PFSK-1 (cell line): ENCODE measurements at regions not wholly inside any gene's neighbourhood (a gene's known extent, or its start where the extent isn't known, plus 50 kb on each side); places are given as distances from the start of the nearest gene placed in this dataset.

Experiments
- FOXP2 ChIP-seq: optimal IDR thresholded peaks from 2 replicates; pipeline ENCODE3; 2011; ENCODE audit warnings: borderline replicate concordance, control low read depth, inconsistent platforms; ENCODE audit not compliant: insufficient read depth; ENCODE audit errors: extremely low read length, extremely low read depth
- POLR2AphosphoS5 ChIP-seq: IDR thresholded peaks from 2 replicates; pipeline ENCODE4 v1.6.1; 2012; ENCODE audit warnings: low read depth, mild to moderate bottlenecking, control low read depth, low read length, moderate library complexity

DNA sequence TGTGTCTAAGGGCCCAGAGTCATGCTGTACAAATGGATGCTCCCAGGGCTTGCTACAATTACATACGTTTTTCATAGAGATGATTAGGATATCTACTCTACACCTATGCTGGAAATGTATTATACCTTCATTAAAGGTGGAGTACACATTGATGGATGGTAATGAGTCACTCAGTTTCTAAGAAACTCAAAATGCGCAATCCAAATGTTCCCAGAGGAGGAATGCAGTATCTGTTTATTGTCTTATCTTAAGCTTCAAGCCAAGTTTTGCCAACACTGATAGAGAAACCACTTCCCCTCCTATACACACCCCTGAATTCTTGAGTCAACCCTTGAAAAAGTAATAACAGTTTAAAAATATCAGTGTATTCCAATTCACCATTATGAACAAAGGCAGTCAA is 266.6 kb upstream of the FAR2 start:
- TF ChIP-seq POLR2AphosphoS5 = no peak
- no peak for TF ChIP-seq FOXP2
